Astrocyte of the cerebellum (primary cell): ENCODE measurements at regions not wholly inside any gene's neighbourhood (a gene's known extent, or its start where the extent isn't known, plus 50 kb on each side); places are given as distances from the start of the nearest gene placed in this dataset.
A peak's percentile ranks its signal among the peaks of the same experiment; 100 is the strongest.

ENCODE experiments used
- DNase-seq: peaks from one replicate; pipeline ENCODE4 v3.0.0-alpha.2; 2011; ENCODE audit warnings: low read depth
- H3K4me3 ChIP-seq: 2 replicates; pipeline ENCODE4 v1.5.1; 2011; ENCODE audit warnings: mild to moderate bottlenecking, low read depth, low read length, moderate library complexity
- in situ Hi-C: cut with HindIII; loops from 2 replicates; pipeline ENCODE4 v1.10.0; 2017; ENCODE audit warnings: low sequenced_read_pairs
- TF ChIP-seq, protein P1 (sequence below): IDR thresholded peaks from 2 replicates; pipeline ENCODE4 v1.5.1; 2012; ENCODE audit warnings: low read length, low read depth, moderate library complexity, mild to moderate bottlenecking; ENCODE audit errors: missing control alignments

DNA sequence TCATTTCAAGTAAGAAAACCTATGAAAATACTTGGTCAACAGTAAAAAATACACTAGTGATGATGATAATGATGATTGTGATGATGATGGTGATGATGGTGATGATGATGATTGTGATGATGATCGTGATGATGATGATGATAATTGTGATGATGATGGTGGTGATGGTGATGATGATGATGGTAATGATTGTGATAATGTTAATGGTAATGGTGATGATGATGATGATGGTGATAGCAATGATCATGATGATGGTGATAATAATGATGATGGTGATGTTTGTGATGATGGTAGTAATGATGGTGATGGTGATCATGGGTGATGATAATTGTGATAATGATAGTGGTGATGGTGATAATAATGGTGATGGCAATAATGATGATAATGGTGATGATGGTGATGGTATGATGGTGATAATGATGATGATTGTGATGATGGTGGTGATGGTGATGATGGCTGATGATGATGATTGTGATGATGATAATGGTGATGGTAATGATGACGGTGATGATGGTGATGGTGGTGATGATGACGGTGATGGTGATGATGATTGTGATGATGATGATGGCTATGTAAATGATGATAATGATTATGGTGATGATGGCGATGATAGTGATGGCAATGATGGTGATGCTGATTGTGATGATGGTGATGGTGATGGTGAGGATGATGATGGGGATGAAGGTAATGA, 62.1 kb downstream of the VCX3A start:
- TF ChIP-seq, protein P1, sequence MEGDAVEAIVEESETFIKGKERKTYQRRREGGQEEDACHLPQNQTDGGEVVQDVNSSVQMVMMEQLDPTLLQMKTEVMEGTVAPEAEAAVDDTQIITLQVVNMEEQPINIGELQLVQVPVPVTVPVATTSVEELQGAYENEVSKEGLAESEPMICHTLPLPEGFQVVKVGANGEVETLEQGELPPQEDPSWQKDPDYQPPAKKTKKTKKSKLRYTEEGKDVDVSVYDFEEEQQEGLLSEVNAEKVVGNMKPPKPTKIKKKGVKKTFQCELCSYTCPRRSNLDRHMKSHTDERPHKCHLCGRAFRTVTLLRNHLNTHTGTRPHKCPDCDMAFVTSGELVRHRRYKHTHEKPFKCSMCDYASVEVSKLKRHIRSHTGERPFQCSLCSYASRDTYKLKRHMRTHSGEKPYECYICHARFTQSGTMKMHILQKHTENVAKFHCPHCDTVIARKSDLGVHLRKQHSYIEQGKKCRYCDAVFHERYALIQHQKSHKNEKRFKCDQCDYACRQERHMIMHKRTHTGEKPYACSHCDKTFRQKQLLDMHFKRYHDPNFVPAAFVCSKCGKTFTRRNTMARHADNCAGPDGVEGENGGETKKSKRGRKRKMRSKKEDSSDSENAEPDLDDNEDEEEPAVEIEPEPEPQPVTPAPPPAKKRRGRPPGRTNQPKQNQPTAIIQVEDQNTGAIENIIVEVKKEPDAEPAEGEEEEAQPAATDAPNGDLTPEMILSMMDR: no peak
- DNase-seq: no peak
- in situ Hi-C loops: no loop called here

DNA sequence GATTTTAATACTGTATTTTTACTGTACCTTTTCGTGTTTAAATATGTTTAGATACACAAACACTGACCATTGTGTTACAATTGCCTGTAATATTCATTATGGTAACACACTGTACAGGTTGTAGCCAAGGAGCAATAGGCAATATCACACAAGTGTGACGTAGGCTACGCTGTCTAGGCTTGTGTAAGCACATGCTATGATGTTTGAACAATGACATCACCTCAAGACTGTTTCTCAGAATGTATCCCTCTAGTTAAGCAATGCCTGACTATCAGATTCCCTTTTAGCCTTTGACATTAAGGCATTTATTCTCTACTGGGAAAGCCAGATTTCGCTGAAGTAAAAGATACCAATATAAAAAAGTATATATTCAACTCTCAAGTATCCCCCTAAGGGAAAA, 66.2 kb downstream of the VCX3A start:
- TF ChIP-seq, protein P1: no peak
- in situ Hi-C loops: no loop called here
- H3K4me3 ChIP-seq: no peak overlapping the region
- DNase-seq: no peak

More for the DNA sequence above, 62.1 kb downstream of the VCX3A start:
- no peak overlapping the region for H3K4me3 ChIP-seq

DNA sequence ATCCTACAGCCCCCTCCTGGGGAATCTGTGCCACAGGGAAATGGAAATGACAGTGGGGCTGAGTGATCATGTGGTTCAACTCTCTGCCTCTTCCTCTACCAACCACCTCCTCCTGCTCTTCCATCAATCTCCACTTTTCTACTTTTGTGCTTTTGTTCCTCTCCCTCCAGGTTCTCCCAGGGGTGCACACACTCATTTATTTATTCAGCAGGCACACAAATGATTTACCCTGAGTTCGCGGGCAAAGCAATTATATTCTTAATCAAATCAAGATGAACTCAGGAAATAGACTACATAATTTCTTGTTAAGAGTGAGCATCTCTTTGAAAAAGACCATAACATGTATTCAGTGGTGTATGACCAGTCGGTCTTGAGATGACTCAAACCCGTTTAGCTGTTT, 69.2 kb downstream of the VCX3A start:
- H3K4me3 ChIP-seq: no peak overlapping the region
- TF ChIP-seq, protein P1: no peak
- in situ Hi-C loops: no loop called here
- no peak for DNase-seq

DNA sequence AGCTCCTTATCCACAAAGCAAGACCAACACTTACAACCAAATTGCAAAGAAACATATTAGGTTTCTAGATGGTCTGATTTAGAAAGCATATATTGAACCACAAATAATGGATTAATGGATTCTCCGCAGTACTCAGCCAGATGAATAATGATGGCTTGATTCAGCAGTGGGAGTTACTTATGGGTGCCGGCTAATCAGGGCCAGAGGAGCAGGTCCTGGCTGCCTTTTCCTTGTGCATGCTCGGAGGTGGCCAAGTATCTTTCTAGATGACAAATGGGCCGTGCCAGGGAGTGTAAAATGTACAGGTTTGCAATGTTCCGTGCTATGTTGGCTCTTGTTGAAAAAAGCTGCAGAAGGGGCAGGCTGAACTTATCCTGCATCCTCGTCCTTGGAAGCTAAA, 70.2 kb downstream of the VCX3A start:
- TF ChIP-seq, protein P1: no peak
- DNase-seq: no peak
- in situ Hi-C loops: no loop called here
- H3K4me3 ChIP-seq: no peak overlapping the region

DNA sequence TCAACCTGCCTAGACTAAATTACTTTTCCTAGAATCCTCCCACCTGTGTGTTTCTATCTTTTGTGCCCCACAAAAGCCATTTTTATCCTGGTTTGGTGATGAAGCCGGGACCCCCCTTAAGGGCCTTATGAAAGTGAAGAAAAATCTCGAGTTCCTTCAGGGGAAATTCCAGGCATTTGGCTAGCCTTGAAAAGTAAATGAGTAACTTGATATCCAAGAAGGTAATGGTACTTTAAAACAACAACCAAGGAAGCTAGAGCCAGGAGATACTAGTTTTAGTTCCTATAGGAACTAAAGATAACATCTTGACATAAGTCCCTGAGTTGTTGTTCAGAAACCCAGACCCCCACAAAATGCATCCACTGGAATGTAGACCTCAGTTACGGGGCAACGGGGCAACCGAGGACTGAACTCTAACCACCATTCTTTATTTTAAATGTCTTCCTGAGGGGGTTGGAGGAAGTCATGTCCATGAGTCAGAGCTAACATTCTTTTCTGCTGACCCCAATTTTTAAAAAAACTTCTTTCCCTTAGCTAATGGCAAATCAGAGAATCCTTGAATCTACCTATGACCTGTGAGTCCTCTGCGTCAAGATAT, 73.9 kb downstream of the VCX3A start:
- TF ChIP-seq, protein P1: no peak
- DNase-seq: peak; percentile 8
- H3K4me3 ChIP-seq: no peak overlapping the region
- in situ Hi-C loops: no loop called here

DNA sequence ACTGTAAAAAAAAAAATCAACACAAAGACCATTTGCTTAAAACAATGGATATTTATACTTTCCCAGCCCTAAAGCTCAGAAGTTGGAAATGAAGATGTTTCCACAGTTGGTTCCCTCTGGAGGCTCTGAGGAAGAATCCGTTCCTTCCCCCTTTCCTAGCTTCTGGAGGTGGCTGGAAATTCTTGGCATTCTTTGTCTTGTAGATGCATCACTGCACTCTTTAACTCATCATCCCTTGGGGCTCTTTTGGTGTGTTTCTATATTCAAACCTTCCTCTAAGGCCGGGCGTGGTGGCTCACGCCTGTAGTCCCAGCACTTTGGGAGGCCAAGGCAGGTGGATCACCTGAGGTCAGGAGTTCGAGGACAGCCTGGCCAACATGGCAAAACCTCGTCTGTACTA, 78.7 kb downstream of the VCX3A start:
- DNase-seq: no peak
- no peak overlapping the region for H3K4me3 ChIP-seq
- TF ChIP-seq, protein P1: no peak
- in situ Hi-C loops: no loop called here
